ENCODE measurements at regions not wholly inside any gene's neighbourhood (a gene's known extent, or its start where the extent isn't known, plus 50 kb on each side); places are given as distances from the start of the nearest gene placed in this dataset.

- ATAC-seq = no peak
- POLR2A ChIA-PET = no interaction called here
- H3K36me3 Mint-ChIP-seq = no peaks in the 10 kb centered on the region
- DNase-seq (ENCODE audit: low spot score) = no peak
- CTCF ChIA-PET = no interaction called here
- H3K4me3 Mint-ChIP-seq = no peak overlapping the region
- H3K27ac Mint-ChIP-seq = no peak overlapping the region
- H3K27me3 Mint-ChIP-seq (ENCODE audit: low read depth) = no peaks in the 10 kb centered on the region
- no peaks in the 10 kb centered on the region for H3K9me3 Mint-ChIP-seq
- H3K4me1 Mint-ChIP-seq = peaks cover 4% of the 10 kb centered on the region; the same call in 1 of the 2 replicates
- no peak for TF ChIP-seq ZNF232 (CRISPR knock-in tag; IDR thresholded peaks at IDR 0.05)
- TF ChIP-seq NR1H2 (CRISPR knock-in tag; IDR thresholded peaks at IDR 0.05) = no peak
- TF ChIP-seq TP53 (CRISPR knock-in tag; IDR thresholded peaks at IDR 0.05) = no peak
- no peak for TF ChIP-seq ZNF281 (CRISPR knock-in tag; IDR thresholded peaks at IDR 0.05)
- no peak for TF ChIP-seq KAT7 (CRISPR knock-in tag; IDR thresholded peaks at IDR 0.05; ENCODE audit: borderline replicate concordance)
- no peak for TF ChIP-seq MXD4 (CRISPR knock-in tag; IDR thresholded peaks at IDR 0.05; ENCODE audit: borderline replicate concordance)
- TF ChIP-seq PRDM15 (CRISPR knock-in tag; IDR thresholded peaks at IDR 0.05) = no peak
- no peak for TF ChIP-seq CTCF (IDR thresholded peaks at IDR 0.05)
- TF ChIP-seq RORB (CRISPR knock-in tag; IDR thresholded peaks at IDR 0.05) = no peak
- TF ChIP-seq FOXP4 (CRISPR knock-in tag; IDR thresholded peaks at IDR 0.05) = no peak
Measured at GRCh38 chr9:118295413-118295812, 591.2 kb downstream of the TLR4 start.

- Mint-ChIP-seq H3K4me3 (no peak overlapping the region), H3K9me3 (no peaks in the 10 kb centered on the region), H3K27me3 (ENCODE audit: low read depth) (no peaks in the 10 kb centered on the region), H3K36me3 (no peaks in the 10 kb centered on the region), H3K4me1 (peaks cover 4% of the 10 kb centered on the region; the same call in 1 of the 2 replicates), H3K27ac (no peak overlapping the region)
- ATAC-seq = no peak
- CTCF ChIA-PET = no interaction called here
- DNase-seq (ENCODE audit: low spot score) = no peak
- POLR2A ChIA-PET = no interaction called here
- TF ChIP-seq NR1H2 (CRISPR knock-in tag; IDR thresholded peaks at IDR 0.05) = no peak
- TF ChIP-seq CREM (CRISPR knock-in tag; IDR thresholded peaks at IDR 0.05) = no peak
- TF ChIP-seq ZNF671 (CRISPR knock-in tag; IDR thresholded peaks at IDR 0.05) = no peak
- TF ChIP-seq ZNF138 (CRISPR knock-in tag; conservative IDR thresholded peaks at IDR 0.05) = no peak
- no peak for TF ChIP-seq SMAD3 (CRISPR knock-in tag; IDR thresholded peaks at IDR 0.05; ENCODE audit: borderline replicate concordance)
- no peak for TF ChIP-seq CTCF (IDR thresholded peaks at IDR 0.05)
- no peak for TF ChIP-seq CDX4 (CRISPR knock-in tag; IDR thresholded peaks at IDR 0.05; ENCODE audit: borderline replicate concordance)
- TF ChIP-seq PRRX2 (CRISPR knock-in tag; IDR thresholded peaks at IDR 0.05) = no peak
- TF ChIP-seq STAT6 (CRISPR knock-in tag; conservative IDR thresholded peaks at IDR 0.05; ENCODE audit: low read depth) = no peak
- no peak for TF ChIP-seq GRHL2 (CRISPR knock-in tag; IDR thresholded peaks at IDR 0.05; ENCODE audit: insufficient replicate concordance, severe bottlenecking)
- no peak for TF ChIP-seq MYBL2 (CRISPR knock-in tag; IDR thresholded peaks at IDR 0.05)
- TF ChIP-seq TEAD4 (CRISPR knock-in tag; IDR thresholded peaks at IDR 0.05) = no peak
Measured at GRCh38 chr9:118302721-118303120, 598.5 kb downstream of the TLR4 start.

Data from WTC11 (cell line).